GM12875 (cell line): ENCODE measurements at regions not wholly inside any gene's neighbourhood (a gene's known extent, or its start where the extent isn't known, plus 50 kb on each side); places are given as distances from the start of the nearest gene placed in this dataset.

Experiments used
- H3K4me3 ChIP-seq: one replicate; pipeline ENCODE4 v1.5.1; 2011; ENCODE audit warnings: low read depth, low read length, control low read depth
- CTCF ChIP-seq: IDR thresholded peaks from 2 replicates; pipeline ENCODE4 v1.5.1; 2011; ENCODE audit warnings: low read depth, mild to moderate bottlenecking, control low read depth, inconsistent platforms, low read length, moderate library complexity, borderline replicate concordance; ENCODE audit not compliant: insufficient read depth

GRCh38 chr2:198945496-198945895 is 512.2 kb downstream of the SATB2 start:
- no peak for TF ChIP-seq CTCF

GRCh38 chr2:198930170-198930569 is 527.6 kb downstream of the SATB2 start:
- H3K4me3 ChIP-seq, result no peak overlapping the region
- no peak for TF ChIP-seq CTCF

More at GRCh38 chr2:198945496-198945895, 512.2 kb downstream of the SATB2 start:
- H3K4me3 ChIP-seq, result no peak overlapping the region

GRCh38 chr2:198928026-198928425 is 529.7 kb downstream of the SATB2 start:
- TF ChIP-seq CTCF, result no peak
- H3K4me3 ChIP-seq, result no peak overlapping the region

- no peak for TF ChIP-seq CTCF
- H3K4me3 ChIP-seq, result no peak overlapping the region
These were observed 539.6 kb downstream of the SATB2 start for GRCh38 chr2:198917926-198918720.

GRCh38 chr2:198917275-198917674 is 540.5 kb downstream of the SATB2 start:
- no peak overlapping the region for H3K4me3 ChIP-seq
- no peak for TF ChIP-seq CTCF

- no peak overlapping the region for H3K4me3 ChIP-seq
- TF ChIP-seq CTCF, result no peak
These were observed 541.1 kb downstream of the SATB2 start for GRCh38 chr2:198916548-198917080.
